GM12891 (cell line): ENCODE measurements at regions not wholly inside any gene's neighbourhood (a gene's known extent, or its start where the extent isn't known, plus 50 kb on each side); places are given as distances from the start of the nearest gene placed in this dataset.

Source experiments
- POLR2A ChIP-seq: IDR thresholded peaks from 2 replicates; pipeline ENCODE4 v1.6.1; 2011; ENCODE audit warnings: low read depth, low read length, control low read depth
- POLR2AphosphoS5 ChIP-seq: IDR thresholded peaks from 2 replicates; pipeline ENCODE4 v1.6.1; 2011; ENCODE audit warnings: low read depth, low read length, control low read depth
- TAF1 ChIP-seq: IDR thresholded peaks from 2 replicates; pipeline ENCODE4 v1.6.1; 2011; ENCODE audit warnings: low read depth, low read length, control low read depth

GRCh38 chr21:27645285-27645684, 678.4 kb upstream of the ADAMTS5 start:
- no peak for TF ChIP-seq POLR2A
- TF ChIP-seq TAF1, result no peak
- no peak for TF ChIP-seq POLR2AphosphoS5
